Pancreas (tissue), 10 donors: ENCODE measurements at regions not wholly inside any gene's neighbourhood (a gene's known extent, or its start where the extent isn't known, plus 50 kb on each side); places are given as distances from the start of the nearest gene placed in this dataset.

Experiments used
- ATAC-seq, 4 donors: fragments of 200-7000 bp; cut with Tn5 transposase; one replicate each; pipeline versions ENCODE4 v1.8.0 to v1.9.1; 2020; ENCODE audit warnings: mild to moderate bottlenecking in 4 of 4, moderate library complexity in 4 of 4
- DNase-seq, 6 donors: peaks; one replicate each; pipeline ENCODE4 v3.0.0-alpha.2; 2020
- FAIRE-seq: peaks from 2 replicates; lab custom pipeline; 2012; peaks lifted over from hg19 to GRCh38; lab: Jason Lieb, UNC
- H3K27ac ChIP-seq, 4 donors: fragments of 200-600 bp; sonication (generic); 1 replicate in 3 of 4; 2 replicates in 1 of 4; pipeline versions ENCODE4 v1.5.0 to v1.8.0; 2020
- H3K27me3 ChIP-seq, 4 donors: fragments of 200-600 bp; one replicate each; pipeline ENCODE4 v1.8.0; 2021
- H3K36me3 ChIP-seq, 3 donors: fragments of 200-600 bp; sonication (generic) in 1 of 3; one replicate each; pipeline versions ENCODE4 v1.5.0 to v1.8.0; 2020 to 2021
- H3K4me1 ChIP-seq, 3 donors: fragments of 200-600 bp; one replicate each; pipeline ENCODE4 v1.8.0; 2021
- H3K4me3 ChIP-seq, 4 donors: fragments of 200-600 bp; sonication (generic) in 2 of 4; one replicate each; pipeline versions ENCODE4 v1.5.0 to v1.8.0; 2020 to 2021
- H3K9me3 ChIP-seq, 4 donors: fragments of 200-600 bp; one replicate each; pipeline ENCODE4 v1.8.0; 2021
- WGBS, 2 donors: extraction: QIAGEN DNeasy Blood & Tissue Kit; methylation state at CpG; one replicate each; pipeline ENCODE4 v1.1.7; 2013; 5-methylcytosine and 5-hydroxymethylcytosine counted together
- intact Hi-C, 3 donors: fragments of 100-400 bp; cut with DNase I; formaldehyde crosslinking; loops; one replicate each; pipeline versions ENCODE4 v1.11.1 to v1.14.2; 2022
- TF ChIP-seq, protein P1 (sequence below), 4 donors: fragments of 200-600 bp; sonication (generic) in 3 of 4; IDR thresholded peaks; one replicate each; pipeline versions ENCODE4 v1.5.0 to v1.8.0; 2021; ENCODE audit warnings: antibody characterized with exemption in 4 of 4
- donor health status: healthy with polysubstance abuse.
- donor health status: DM: no; HTN: no; CAD: no; lungs with moderate emphysema.
- donor health status: DM: no; HTN: no; CAD: no.
- donor health status: control.
- donor health status: control.
- donor health status: Bipolar disorder and iron deficiency.
- donor health status: DM: yes; HTN: yes; CAD: no.
- donor health status: DM: no; HTN: no; CAD: no.
- donor health status: DM: no; HTN: no; CAD: no.
- donor health status: DM: yes; HTN: yes; CAD: no.

DNA sequence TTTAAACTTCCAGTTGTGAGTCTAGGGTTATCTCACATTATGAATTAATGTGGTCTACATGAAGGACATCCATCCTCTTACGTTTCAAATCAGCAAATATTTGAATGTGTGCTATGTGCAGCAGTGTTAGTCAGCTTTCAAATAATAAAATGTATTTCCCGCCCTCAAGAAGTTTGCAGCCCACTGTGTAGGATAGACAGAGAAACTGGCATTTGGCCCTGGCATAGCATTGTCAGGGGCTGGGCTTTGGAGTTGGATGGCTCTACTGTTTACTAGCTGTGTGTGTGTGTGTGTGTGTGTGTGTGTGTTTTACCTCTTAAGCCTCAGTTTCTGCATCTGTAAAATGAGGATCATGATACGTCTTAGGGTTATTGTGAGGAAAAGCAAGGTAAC lies 400.5 kb upstream of the C2CD4B start:
- DNase-seq (no peak), ATAC-seq (no peak), FAIRE-seq (no peak)
- Histone ChIP-seq H3K27ac (no peak overlapping the region), H3K9me3 (no peaks in the 10 kb centered on the region), H3K36me3 (no peaks in the 10 kb centered on the region), H3K27me3 (no peaks in the 10 kb centered on the region), H3K4me3 (no peak overlapping the region), H3K4me1 (peaks cover 0 to 8% (median 0%) of the 10 kb centered on the region in 3 donors)
- TF ChIP-seq, protein P1, sequence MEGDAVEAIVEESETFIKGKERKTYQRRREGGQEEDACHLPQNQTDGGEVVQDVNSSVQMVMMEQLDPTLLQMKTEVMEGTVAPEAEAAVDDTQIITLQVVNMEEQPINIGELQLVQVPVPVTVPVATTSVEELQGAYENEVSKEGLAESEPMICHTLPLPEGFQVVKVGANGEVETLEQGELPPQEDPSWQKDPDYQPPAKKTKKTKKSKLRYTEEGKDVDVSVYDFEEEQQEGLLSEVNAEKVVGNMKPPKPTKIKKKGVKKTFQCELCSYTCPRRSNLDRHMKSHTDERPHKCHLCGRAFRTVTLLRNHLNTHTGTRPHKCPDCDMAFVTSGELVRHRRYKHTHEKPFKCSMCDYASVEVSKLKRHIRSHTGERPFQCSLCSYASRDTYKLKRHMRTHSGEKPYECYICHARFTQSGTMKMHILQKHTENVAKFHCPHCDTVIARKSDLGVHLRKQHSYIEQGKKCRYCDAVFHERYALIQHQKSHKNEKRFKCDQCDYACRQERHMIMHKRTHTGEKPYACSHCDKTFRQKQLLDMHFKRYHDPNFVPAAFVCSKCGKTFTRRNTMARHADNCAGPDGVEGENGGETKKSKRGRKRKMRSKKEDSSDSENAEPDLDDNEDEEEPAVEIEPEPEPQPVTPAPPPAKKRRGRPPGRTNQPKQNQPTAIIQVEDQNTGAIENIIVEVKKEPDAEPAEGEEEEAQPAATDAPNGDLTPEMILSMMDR (IDR thresholded peaks at IDR 0.05) = no peak
- intact Hi-C loops = no loop called here
- WGBS, 2 donors = 78 to 79% methylated on average over 3 of the region's 3 CpGs

DNA sequence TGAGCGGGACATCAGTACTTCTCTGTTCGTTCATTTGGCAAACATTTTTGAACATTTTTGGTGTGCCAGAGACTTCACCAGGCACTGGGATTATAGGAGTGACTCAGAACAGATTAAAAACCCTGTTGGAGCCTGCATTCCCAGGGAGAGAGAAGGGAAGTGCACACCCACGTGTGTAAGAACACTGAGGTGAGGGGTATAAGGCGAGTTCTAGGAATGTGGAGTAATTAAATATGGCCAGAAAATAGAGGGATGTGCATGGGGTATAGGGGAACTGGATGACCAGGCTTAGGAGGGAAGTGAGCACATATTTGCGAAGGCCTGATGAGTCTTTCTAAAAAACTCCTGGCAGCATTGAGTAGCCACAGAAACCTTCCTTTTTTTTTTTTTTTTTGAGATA lies 401.2 kb upstream of the C2CD4B start:
- H3K4me1 ChIP-seq = peaks cover 0 to 8% (median 0%) of the 10 kb centered on the region in 3 donors
- no peaks in the 10 kb centered on the region for H3K36me3 ChIP-seq
- H3K9me3 ChIP-seq = no peaks in the 10 kb centered on the region
- DNase-seq = no peak
- no peak overlapping the region for H3K4me3 ChIP-seq
- H3K27ac ChIP-seq = no peak overlapping the region
- WGBS, 2 donors = 84 to 88% methylated on average over 5 of the region's 5 CpGs
- intact Hi-C loops = no loop called here
- TF ChIP-seq, protein P1 (IDR thresholded peaks at IDR 0.05) = no peak
- H3K27me3 ChIP-seq = no peaks in the 10 kb centered on the region
- no peak for ATAC-seq
- FAIRE-seq = no peak

DNA sequence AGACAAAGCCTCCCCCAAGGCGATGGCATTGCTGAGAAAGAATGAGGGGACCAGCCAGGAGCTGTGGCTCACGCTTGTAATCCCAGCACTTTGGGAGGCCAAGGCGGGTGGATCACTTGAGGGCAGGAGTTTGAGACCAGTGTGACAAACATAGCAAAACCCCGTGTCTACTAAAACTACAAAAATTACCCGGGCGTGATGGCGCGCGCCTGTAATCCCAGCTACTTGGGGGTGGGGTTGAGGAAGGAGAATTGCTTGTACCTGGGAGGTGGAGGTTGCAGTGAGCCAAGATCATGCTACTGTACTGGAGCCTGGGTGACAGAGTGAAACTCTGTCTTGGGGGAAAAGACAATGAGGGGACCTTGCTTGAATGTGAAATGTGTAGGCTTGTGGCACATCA lies 402.4 kb upstream of the C2CD4B start:
- Histone ChIP-seq H3K9me3 (no peaks in the 10 kb centered on the region), H3K27me3 (no peaks in the 10 kb centered on the region), H3K4me1 (peaks cover 0 to 8% (median 0%) of the 10 kb centered on the region in 3 donors), H3K36me3 (no peaks in the 10 kb centered on the region), H3K4me3 (no peak overlapping the region), H3K27ac (no peak overlapping the region)
- DNase-seq (no peak), FAIRE-seq (no peak), ATAC-seq (no peak)
- TF ChIP-seq, protein P1 (IDR thresholded peaks at IDR 0.05) = no peak
- WGBS, 2 donors = 96 to 99% methylated on average over 9 of the region's 9 CpGs
- intact Hi-C loops = no loop called here

DNA sequence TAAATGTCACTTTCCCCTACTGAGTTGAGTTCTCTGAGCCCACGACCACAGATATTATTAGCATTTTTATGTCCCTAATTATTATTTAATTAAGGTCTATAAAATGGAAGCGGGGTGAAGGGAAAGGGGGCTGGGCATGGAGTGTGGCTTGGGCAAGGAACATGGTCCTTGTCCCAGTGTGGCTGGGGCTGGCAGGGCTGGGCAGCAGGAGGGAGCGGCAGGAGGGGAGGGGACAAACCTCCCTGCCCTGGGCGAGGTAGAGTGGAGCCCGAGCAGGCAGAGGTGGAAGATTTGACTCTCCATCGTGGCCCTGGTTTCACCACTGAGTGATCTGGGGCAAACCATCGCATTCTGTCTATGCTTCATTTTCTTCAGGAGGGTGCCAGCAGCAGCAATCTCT lies 402.9 kb upstream of the C2CD4B start:
- no peak overlapping the region for H3K27ac ChIP-seq
- no peaks in the 10 kb centered on the region for H3K27me3 ChIP-seq
- TF ChIP-seq, protein P1 (IDR thresholded peaks at IDR 0.05) = no peak
- H3K9me3 ChIP-seq = no peaks in the 10 kb centered on the region
- intact Hi-C loops = no loop called here
- DNase-seq = no peak
- no peaks in the 10 kb centered on the region for H3K36me3 ChIP-seq
- FAIRE-seq = no peak
- peaks cover 0 to 8% (median 0%) of the 10 kb centered on the region in 3 donors for H3K4me1 ChIP-seq
- no peak for ATAC-seq
- 91 to 94% methylated on average over 6 to 7 of the region's 7 CpGs for WGBS, 2 donors
- H3K4me3 ChIP-seq = no peak overlapping the region

DNA sequence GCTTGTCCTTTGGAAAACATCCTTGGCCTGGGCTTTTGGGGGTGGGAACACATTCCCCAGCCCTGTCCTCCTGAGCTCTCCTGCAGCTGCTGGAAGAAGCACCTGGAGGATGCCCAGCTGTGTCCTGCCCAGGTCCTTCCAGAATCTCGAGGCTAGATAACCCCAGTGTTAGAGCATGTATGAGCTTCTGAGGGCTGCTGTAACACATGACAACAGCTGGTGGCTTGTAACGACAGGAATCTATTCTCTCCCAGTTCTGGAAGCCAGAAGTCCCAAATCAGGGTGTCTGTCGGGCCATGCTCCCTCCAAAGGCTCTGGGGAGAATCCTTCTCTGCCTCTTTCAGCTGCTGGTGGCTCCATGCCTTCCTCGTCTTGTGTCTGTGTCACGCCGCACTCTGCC lies 403.6 kb upstream of the C2CD4B start:
- TF ChIP-seq, protein P1 (IDR thresholded peaks at IDR 0.05) = no peak
- intact Hi-C loops = no loop called here
- WGBS, 2 donors = 95 to 98% methylated on average over 6 of the region's 6 CpGs
- Histone ChIP-seq H3K27me3 (no peaks in the 10 kb centered on the region), H3K27ac (no peak overlapping the region), H3K4me3 (no peak overlapping the region), H3K9me3 (no peaks in the 10 kb centered on the region), H3K36me3 (no peaks in the 10 kb centered on the region), H3K4me1 (peaks cover 0 to 8% (median 0%) of the 10 kb centered on the region in 3 donors)
- ATAC-seq = no peak
- DNase-seq = no peak
- no peak for FAIRE-seq
